Spleen (tissue), 11 donors: ENCODE measurements at regions not wholly inside any gene's neighbourhood (a gene's known extent, or its start where the extent isn't known, plus 50 kb on each side); places are given as distances from the start of the nearest gene placed in this dataset.

ENCODE experiments used
- DNase-seq: peaks from one replicate; pipeline ENCODE4 v3.0.0-alpha.2; 2020
- H3K27ac ChIP-seq, 8 donors: fragments of 200-600 bp; sonication (generic) in 7 of 8; 1 replicate in 4 of 8; 2 replicates in 4 of 8; pipeline versions ENCODE4 v1.5.0 to v1.8.0; 2016 to 2021; ENCODE audit warnings: inconsistent platforms in 4 of 8, mild to moderate bottlenecking in 4 of 8, moderate library complexity in 1 of 8
- H3K27me3 ChIP-seq, 7 donors: fragments of 200-600 bp; sonication (generic) in 6 of 7; replicated peaks in 1 of 7; 1 replicate in 4 of 7; 2 replicates in 3 of 7; pipeline versions ENCODE4 v1.5.0 to v1.8.0; 2016 to 2021; ENCODE audit warnings: inconsistent platforms in 3 of 7, mild to moderate bottlenecking in 1 of 7
- H3K36me3 ChIP-seq, 6 donors: fragments of 200-600 bp; sonication (generic) in 5 of 6; 1 replicate in 4 of 6; 2 replicates in 2 of 6; pipeline versions ENCODE4 v1.5.0 to v1.8.0; 2016 to 2021; ENCODE audit warnings: inconsistent platforms in 2 of 6
- H3K4me1 ChIP-seq, 6 donors: fragments of 200-600 bp; sonication (generic) in 5 of 6; 1 replicate in 3 of 6; 2 replicates in 3 of 6; pipeline versions ENCODE4 v1.5.0 to v1.8.0; 2016 to 2021; ENCODE audit warnings: inconsistent platforms in 3 of 6
- H3K4me3 ChIP-seq, 8 donors: fragments of 200-600 bp; sonication (generic) in 7 of 8; 1 replicate in 4 of 8; 2 replicates in 4 of 8; pipeline versions ENCODE4 v1.5.0 to v1.8.0; 2016 to 2021; ENCODE audit warnings: inconsistent platforms in 4 of 8, mild to moderate bottlenecking in 4 of 8, moderate library complexity in 2 of 8
- H3K9me3 ChIP-seq, 8 donors: fragments of 200-600 bp; sonication (generic) in 7 of 8; 1 replicate in 4 of 8; 2 replicates in 4 of 8; pipeline versions ENCODE4 v1.5.0 to v1.8.0; 2016 to 2021; ENCODE audit warnings: inconsistent platforms in 4 of 8
- POLR2A ChIP-seq, 3 donors: fragments of 450-650 bp; IDR thresholded peaks; one replicate each; pipeline ENCODE4 v1.5.1; 2017; ENCODE audit warnings: antibody characterized with exemption in 3 of 3, mild to moderate bottlenecking in 1 of 3
- POLR2AphosphoS5 ChIP-seq, 3 donors: sonication (generic); formaldehyde crosslinking; IDR thresholded peaks; one replicate each; pipeline ENCODE4 v1.5.1; 2017; ENCODE audit warnings: antibody characterized with exemption in 3 of 3
- WGBS, 5 donors: extraction: QIAGEN DNeasy Blood & Tissue Kit in 3 of 5; methylation state at CpG; one replicate each; pipeline versions ENCODE4 v1.1.5 to v1.1.7; 2013 to 2018; 5-methylcytosine and 5-hydroxymethylcytosine counted together
- intact Hi-C: fragments of 100-400 bp; cut with DNase I; formaldehyde crosslinking; loops from one replicate; pipeline ENCODE4 v1.15.0; 2023; ENCODE audit warnings: low total_unique reads
- TF ChIP-seq, protein P1 (sequence below), 11 experiments: fragments of 200-600 bp in 7 of 11; fragments of 450-650 bp in 4 of 11; sonication (generic) in 4 of 11; IDR thresholded peaks in 8 of 11; conservative IDR thresholded peaks in 3 of 11; 1 replicate in 7 of 11; 2 replicates in 4 of 11; pipeline versions ENCODE4 v1.4.0 to v1.8.0; 2016 to 2021; ENCODE audit warnings: antibody characterized with exemption in 11 of 11, inconsistent platforms in 4 of 11, mild to moderate bottlenecking in 1 of 11
- donor health status: healthy with polysubstance abuse.
- donor health status: DM: no; HTN: no; CAD: no; lungs with moderate emphysema.
- donor health status: DM: no; HTN: no; CAD: no.
- donor health status: Bipolar disorder and iron deficiency.
- donor health status: healthy.
- donor health status: DM: no; HTN: no; CAD: no.
- donor health status: DM: yes; HTN: yes; CAD: no.

DNA sequence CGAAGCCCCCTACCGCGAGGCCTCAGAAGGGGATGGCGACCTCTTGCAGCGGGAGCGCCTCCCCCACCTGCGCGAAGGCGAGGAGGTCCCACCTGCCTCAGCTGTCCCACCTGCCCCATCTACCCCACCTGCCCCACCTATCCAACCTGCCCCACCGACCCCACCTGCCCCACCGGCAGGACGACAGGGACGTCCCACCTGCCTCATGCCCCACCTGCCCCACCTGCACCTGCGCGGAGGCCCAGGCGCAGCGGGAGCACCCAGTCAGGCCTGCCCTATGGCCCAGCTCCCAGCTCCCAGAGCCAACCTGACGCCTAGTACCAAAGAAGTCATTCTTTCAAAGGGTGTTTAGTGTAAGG is 489.1 kb upstream of the SMIM21 start:
- Histone ChIP-seq H3K36me3 (no peaks in the 10 kb centered on the region), H3K9me3 (no peaks in the 10 kb centered on the region), H3K4me3 (peak overlapping the region in 3 of 8 donors; percentile 2 to 51 (median 13)), H3K27ac (no peak overlapping the region), H3K4me1 (peaks cover 0 to 5% (median 0%) of the 10 kb centered on the region in 6 donors), H3K27me3 (peaks cover 0 to 36% (median 11%) of the 10 kb centered on the region in 7 donors)
- WGBS, 5 donors, result 15 to 38% (median 30%) methylated on average over 10 to 18 of the region's 18 CpGs
- intact Hi-C loops, result no loop called here
- peak; percentile 64 for DNase-seq
- TF ChIP-seq POLR2AphosphoS5 (IDR thresholded peaks at IDR 0.05), result no peak

GRCh38 chr18:75915941-75916623 is 488.6 kb upstream of the SMIM21 start:
- peak; percentile 59 for DNase-seq
- Histone ChIP-seq H3K4me3 (peak overlapping the region in 4 of 8 donors; percentile 2 to 51 (median 16)), H3K9me3 (no peaks in the 10 kb centered on the region)

DNA sequence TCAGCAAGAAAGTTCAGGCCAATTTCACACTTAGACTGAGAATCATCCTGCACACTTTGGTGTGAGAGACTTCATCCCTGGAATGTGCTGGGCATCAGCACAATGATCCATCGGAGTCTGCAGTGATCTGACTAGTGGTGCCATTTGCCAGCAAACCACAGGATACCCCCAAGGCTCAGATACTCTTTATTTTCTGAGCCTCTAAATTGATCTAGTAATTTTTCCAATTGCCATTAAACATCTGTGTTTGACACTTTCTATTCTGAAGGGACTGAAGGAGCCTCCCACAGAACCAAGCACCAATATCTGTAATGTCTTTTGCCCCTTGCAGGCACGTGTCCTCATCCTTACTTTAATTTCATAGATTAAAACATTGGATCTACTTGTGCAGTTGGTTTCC is 485.3 kb upstream of the SMIM21 start:
- no peak for TF ChIP-seq POLR2AphosphoS5 (IDR thresholded peaks at IDR 0.05)
- no peak for TF ChIP-seq POLR2A (IDR thresholded peaks at IDR 0.05)
- TF ChIP-seq, protein P1, sequence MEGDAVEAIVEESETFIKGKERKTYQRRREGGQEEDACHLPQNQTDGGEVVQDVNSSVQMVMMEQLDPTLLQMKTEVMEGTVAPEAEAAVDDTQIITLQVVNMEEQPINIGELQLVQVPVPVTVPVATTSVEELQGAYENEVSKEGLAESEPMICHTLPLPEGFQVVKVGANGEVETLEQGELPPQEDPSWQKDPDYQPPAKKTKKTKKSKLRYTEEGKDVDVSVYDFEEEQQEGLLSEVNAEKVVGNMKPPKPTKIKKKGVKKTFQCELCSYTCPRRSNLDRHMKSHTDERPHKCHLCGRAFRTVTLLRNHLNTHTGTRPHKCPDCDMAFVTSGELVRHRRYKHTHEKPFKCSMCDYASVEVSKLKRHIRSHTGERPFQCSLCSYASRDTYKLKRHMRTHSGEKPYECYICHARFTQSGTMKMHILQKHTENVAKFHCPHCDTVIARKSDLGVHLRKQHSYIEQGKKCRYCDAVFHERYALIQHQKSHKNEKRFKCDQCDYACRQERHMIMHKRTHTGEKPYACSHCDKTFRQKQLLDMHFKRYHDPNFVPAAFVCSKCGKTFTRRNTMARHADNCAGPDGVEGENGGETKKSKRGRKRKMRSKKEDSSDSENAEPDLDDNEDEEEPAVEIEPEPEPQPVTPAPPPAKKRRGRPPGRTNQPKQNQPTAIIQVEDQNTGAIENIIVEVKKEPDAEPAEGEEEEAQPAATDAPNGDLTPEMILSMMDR (IDR thresholded peaks at IDR 0.05 in 8 of 11, conservative IDR thresholded peaks at IDR 0.05 in 3 of 11), result no peak
- H3K9me3 ChIP-seq, result no peaks in the 10 kb centered on the region
- DNase-seq, result no peak
- no peak overlapping the region for H3K27ac ChIP-seq
- H3K4me3 ChIP-seq, result no peak overlapping the region
- WGBS, 5 donors, result 28 to 38% (median 36%) methylated on average over 1 to 2 of the region's 2 CpGs
- no peaks in the 10 kb centered on the region for H3K36me3 ChIP-seq
- peaks cover 0 to 30% (median 11%) of the 10 kb centered on the region in 7 donors for H3K27me3 ChIP-seq
- intact Hi-C loops, result no loop called here
- H3K4me1 ChIP-seq, result peaks cover 0 to 5% (median 0%) of the 10 kb centered on the region in 6 donors

More at GRCh38 chr18:75915941-75916623, 488.6 kb upstream of the SMIM21 start:
- Histone ChIP-seq H3K36me3 (no peaks in the 10 kb centered on the region), H3K27ac (no peak overlapping the region), H3K4me1 (peaks cover 0 to 5% (median 0%) of the 10 kb centered on the region in 6 donors), H3K27me3 (peaks cover 0 to 36% (median 11%) of the 10 kb centered on the region in 7 donors)
- TF ChIP-seq POLR2A (IDR thresholded peaks at IDR 0.05), result no peak
- TF ChIP-seq, protein P1 (IDR thresholded peaks at IDR 0.05 in 8 of 11, conservative IDR thresholded peaks at IDR 0.05 in 3 of 11), result no peak
- intact Hi-C loops, result no loop called here
- WGBS, 5 donors, result 6 to 25% (median 6%) methylated on average over 50 to 77 of the region's 77 CpGs

- no peaks in the 10 kb centered on the region for H3K36me3 ChIP-seq
- no peaks in the 10 kb centered on the region for H3K9me3 ChIP-seq
- H3K4me1 ChIP-seq, result no peaks in the 10 kb centered on the region
- no peak overlapping the region for H3K27ac ChIP-seq
- intact Hi-C loops, result no loop called here
- WGBS, 5 donors, result 94 to 98% (median 94%) methylated on average over 10 to 15 of the region's 15 CpGs
- H3K4me3 ChIP-seq, result no peak overlapping the region
- no peaks in the 10 kb centered on the region for H3K27me3 ChIP-seq
- DNase-seq, result no peak
- no peak for TF ChIP-seq POLR2A (IDR thresholded peaks at IDR 0.05)
- TF ChIP-seq, protein P1 (IDR thresholded peaks at IDR 0.05 in 8 of 11, conservative IDR thresholded peaks at IDR 0.05 in 3 of 11), result no peak
- TF ChIP-seq POLR2AphosphoS5 (IDR thresholded peaks at IDR 0.05), result no peak
Observed at GRCh38 chr18:75904416-75904815, 476.9 kb upstream of the SMIM21 start.
